NCI-H2107 treated with DMSO at 0.1 percent for 48 hours (cell line): ENCODE measurements at regions not wholly inside any gene's neighbourhood (a gene's known extent, or its start where the extent isn't known, plus 50 kb on each side); places are given as distances from the start of the nearest gene placed in this dataset.
A peak's percentile ranks its signal among the peaks of the same experiment; 100 is the strongest.

Source experiments
- DNase-seq: peaks from one replicate; lab custom pipeline; 2025; ENCODE audit not compliant: unreplicated experiment; lab: John Stamatoyannopoulos, UW

- DNase-seq, result no peak
These were observed 66.3 kb upstream of the NCOR2 start for GRCh38 chr12:124633365-124634362.

- no peak for DNase-seq
These were observed 65.1 kb upstream of the NCOR2 start for GRCh38 chr12:124632519-124632984.

GRCh38 chr12:124631681-124632256 is 64.4 kb upstream of the NCOR2 start:
- no peak for DNase-seq

DNA sequence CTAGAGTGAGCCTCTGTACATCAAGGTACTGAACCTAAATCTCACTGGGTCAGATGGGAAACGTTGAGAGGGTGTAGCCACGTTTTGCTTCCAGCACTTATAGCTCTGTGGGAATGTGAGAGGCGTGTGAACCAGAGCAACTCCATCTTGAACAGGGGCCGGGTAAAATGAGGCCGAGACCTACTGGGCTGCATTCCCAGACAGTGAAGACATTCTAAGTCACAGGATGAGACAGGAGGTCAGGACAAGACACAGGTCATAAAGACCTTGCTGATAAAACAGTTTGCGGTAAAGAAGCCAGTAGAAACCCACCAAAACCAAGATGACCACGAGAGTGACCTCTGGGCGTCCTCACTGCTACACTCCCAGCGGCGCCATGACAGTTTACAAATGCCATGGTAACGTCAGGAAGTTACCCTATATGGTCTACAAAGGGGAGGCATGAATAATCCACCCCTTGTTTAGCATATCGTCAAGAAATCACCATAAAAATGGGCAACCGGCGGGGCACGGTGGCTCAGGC is 63.4 kb upstream of the NCOR2 start:
- DNase-seq, result no peak

- DNase-seq, result no peak
These were observed 62.5 kb upstream of the NCOR2 start for GRCh38 chr12:124629789-124630480.

- DNase-seq, result no peak
These were observed 61.7 kb upstream of the NCOR2 start for GRCh38 chr12:124629117-124629516.

DNA sequence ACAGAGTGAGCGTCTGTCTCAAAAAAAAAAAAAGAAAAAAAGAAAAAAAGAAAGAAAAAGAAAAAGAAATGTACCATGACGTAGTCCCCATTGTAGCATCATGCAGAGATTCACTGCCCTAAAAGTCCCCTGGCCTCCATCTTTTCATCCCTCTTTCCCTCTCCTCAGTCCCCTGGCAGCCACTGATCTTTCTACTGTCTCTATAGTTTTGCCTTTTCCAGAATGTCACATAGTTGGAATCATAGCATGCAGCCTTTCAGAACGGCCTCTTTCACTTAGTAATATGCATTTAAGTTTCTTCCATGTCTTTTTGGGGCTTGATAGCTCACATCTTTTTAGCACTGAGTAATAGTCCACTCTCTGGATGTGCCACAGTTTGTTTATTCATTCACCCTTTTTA is 60.5 kb upstream of the NCOR2 start:
- DNase-seq, result no peak

DNA sequence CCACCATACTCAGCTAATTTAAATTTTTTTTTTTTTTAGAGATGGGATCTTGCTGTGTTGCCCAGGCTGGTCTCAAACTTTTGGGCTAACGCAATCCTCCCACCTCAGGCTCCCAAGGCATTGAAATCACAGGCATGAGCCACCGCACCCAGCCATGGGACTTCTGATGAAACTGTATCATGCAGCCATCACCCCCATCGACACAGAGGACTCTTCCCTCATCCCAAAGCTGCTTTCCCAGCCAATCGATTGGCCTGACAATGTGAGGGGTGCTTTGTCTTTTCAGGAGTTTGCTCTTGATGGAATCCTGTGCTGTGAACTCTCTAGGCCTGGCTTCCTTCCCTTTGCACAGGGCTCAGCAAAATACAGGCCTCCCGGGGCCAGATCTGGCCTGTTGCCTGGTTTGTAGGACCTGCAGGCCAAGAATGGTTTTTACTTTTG is 59.6 kb upstream of the NCOR2 start:
- no peak for DNase-seq

- no peak for DNase-seq
These were observed 58.7 kb upstream of the NCOR2 start for GRCh38 chr12:124625867-124626675.

GRCh38 chr12:124624823-124625222 is 57.4 kb upstream of the NCOR2 start:
- no peak for DNase-seq

GRCh38 chr12:124623344-124624035 is 56.1 kb upstream of the NCOR2 start:
- no peak for DNase-seq

- DNase-seq, result no peak
These were observed 55.4 kb upstream of the NCOR2 start for GRCh38 chr12:124622764-124623163.

- no peak for DNase-seq
These were observed 54.9 kb upstream of the NCOR2 start for GRCh38 chr12:124622331-124622730.

DNA sequence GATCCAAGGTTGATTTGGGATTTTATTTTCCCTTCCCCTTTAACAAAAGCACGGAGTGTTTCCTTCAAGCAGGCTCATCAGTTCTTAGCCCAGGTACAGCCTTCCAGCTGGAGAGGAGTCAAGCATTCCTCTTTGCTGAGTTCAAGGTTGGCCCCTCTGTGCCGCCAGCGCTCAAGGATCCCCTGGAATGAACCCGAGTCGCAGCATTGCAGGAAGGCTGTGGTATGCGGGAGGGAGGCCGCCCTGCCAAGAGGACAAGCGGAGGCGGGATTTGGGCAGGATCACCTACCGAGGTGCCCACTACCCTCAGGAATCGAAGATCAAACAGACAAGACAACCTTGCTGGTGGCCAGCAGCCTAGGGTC is 53.9 kb upstream of the NCOR2 start:
- DNase-seq, result no peak

GRCh38 chr12:124620606-124621295 is 53.3 kb upstream of the NCOR2 start:
- DNase-seq, result no peak

GRCh38 chr12:124618291-124618902 is 51.0 kb upstream of the NCOR2 start:
- no peak for DNase-seq

GRCh38 chr12:124617615-124618014 is 50.2 kb upstream of the NCOR2 start:
- peak; percentile 44 for DNase-seq
